SK-N-SH treated with all-trans-retinoic acid at 6 μM for 48 hours (cell line): ENCODE measurements at regions not wholly inside any gene's neighbourhood (a gene's known extent, or its start where the extent isn't known, plus 50 kb on each side); places are given as distances from the start of the nearest gene placed in this dataset.

Experiments used
- ARNTL ChIP-seq: fragments of 450-650 bp; formaldehyde crosslinking; IDR thresholded peaks from 2 replicates; pipeline ENCODE4 v1.5.0; 2020; ENCODE audit warnings: low read depth, mild to moderate bottlenecking, moderate library complexity, borderline replicate concordance
- BACH2 ChIP-seq: fragments of 250-450 bp; sonication (Bioruptor Pico); IDR thresholded peaks from 2 replicates; pipeline ENCODE4 v1.9.0; 2021; ENCODE audit warnings: mild to moderate bottlenecking, borderline replicate concordance
- CREB5 ChIP-seq: fragments of 250-450 bp; sonication (Bioruptor Pico); IDR thresholded peaks from 2 replicates; pipeline ENCODE4 v1.5.1; 2020; ENCODE audit warnings: low read depth, mild to moderate bottlenecking, moderate library complexity
- ESRRG ChIP-seq: fragments of 250-450 bp; sonication (Bioruptor Pico); IDR thresholded peaks from 2 replicates; pipeline ENCODE4 v1.6.1; 2021; ENCODE audit warnings: mild to moderate bottlenecking
- ISL1 ChIP-seq: fragments of 250-450 bp; sonication (Bioruptor Pico); IDR thresholded peaks from 2 replicates; pipeline ENCODE4 v2.1.2; 2022; ENCODE audit warnings: mild to moderate bottlenecking, moderate library complexity
- PATZ1 ChIP-seq: fragments of 250-450 bp; sonication (Bioruptor Pico); IDR thresholded peaks from 2 replicates; pipeline ENCODE4 v1.8.0; 2020; ENCODE audit warnings: mild to moderate bottlenecking, moderate library complexity, borderline replicate concordance
- POU6F1 ChIP-seq: fragments of 250-450 bp; sonication (Bioruptor Pico); IDR thresholded peaks from 2 replicates; pipeline ENCODE4 v1.8.0; 2021; ENCODE audit warnings: low read depth, mild to moderate bottlenecking, moderate library complexity, borderline replicate concordance
- PPARA ChIP-seq: fragments of 250-450 bp; sonication (Bioruptor Pico); IDR thresholded peaks from 2 replicates; pipeline ENCODE4 v1.5.0; 2020; ENCODE audit warnings: mild to moderate bottlenecking, borderline replicate concordance
- ZC3H10 ChIP-seq: fragments of 250-450 bp; sonication (Bioruptor Pico); IDR thresholded peaks from 2 replicates; pipeline ENCODE4 v1.5.1; 2021; ENCODE audit warnings: mild to moderate bottlenecking, moderate library complexity
- ZFP3 ChIP-seq: fragments of 250-450 bp; sonication (Bioruptor Pico); IDR thresholded peaks from 2 replicates; pipeline ENCODE4 v1.5.0; 2020; ENCODE audit warnings: mild to moderate bottlenecking, moderate library complexity
- ZFP30 ChIP-seq: fragments of 450-650 bp; formaldehyde crosslinking; IDR thresholded peaks from 2 replicates; pipeline ENCODE4 v1.5.0; 2022; ENCODE audit warnings: mild to moderate bottlenecking, moderate library complexity
- ZNF70 ChIP-seq: fragments of 450-650 bp; formaldehyde crosslinking; IDR thresholded peaks from 2 replicates; pipeline ENCODE4 v1.5.0; 2020; ENCODE audit warnings: mild to moderate bottlenecking, moderate library complexity
- TF ChIP-seq, protein P1 (sequence below): fragments of 250-450 bp; sonication (Bioruptor Pico); IDR thresholded peaks from 2 replicates; pipeline ENCODE4 v1.5.0; 2020; ENCODE audit warnings: mild to moderate bottlenecking, moderate library complexity

- TF ChIP-seq ESRRG (CRISPR knock-in tag) = no peak
- TF ChIP-seq, protein P1, sequence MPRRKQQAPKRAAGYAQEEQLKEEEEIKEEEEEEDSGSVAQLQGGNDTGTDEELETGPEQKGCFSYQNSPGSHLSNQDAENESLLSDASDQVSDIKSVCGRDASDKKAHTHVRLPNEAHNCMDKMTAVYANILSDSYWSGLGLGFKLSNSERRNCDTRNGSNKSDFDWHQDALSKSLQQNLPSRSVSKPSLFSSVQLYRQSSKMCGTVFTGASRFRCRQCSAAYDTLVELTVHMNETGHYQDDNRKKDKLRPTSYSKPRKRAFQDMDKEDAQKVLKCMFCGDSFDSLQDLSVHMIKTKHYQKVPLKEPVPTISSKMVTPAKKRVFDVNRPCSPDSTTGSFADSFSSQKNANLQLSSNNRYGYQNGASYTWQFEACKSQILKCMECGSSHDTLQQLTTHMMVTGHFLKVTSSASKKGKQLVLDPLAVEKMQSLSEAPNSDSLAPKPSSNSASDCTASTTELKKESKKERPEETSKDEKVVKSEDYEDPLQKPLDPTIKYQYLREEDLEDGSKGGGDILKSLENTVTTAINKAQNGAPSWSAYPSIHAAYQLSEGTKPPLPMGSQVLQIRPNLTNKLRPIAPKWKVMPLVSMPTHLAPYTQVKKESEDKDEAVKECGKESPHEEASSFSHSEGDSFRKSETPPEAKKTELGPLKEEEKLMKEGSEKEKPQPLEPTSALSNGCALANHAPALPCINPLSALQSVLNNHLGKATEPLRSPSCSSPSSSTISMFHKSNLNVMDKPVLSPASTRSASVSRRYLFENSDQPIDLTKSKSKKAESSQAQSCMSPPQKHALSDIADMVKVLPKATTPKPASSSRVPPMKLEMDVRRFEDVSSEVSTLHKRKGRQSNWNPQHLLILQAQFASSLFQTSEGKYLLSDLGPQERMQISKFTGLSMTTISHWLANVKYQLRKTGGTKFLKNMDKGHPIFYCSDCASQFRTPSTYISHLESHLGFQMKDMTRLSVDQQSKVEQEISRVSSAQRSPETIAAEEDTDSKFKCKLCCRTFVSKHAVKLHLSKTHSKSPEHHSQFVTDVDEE (CRISPR knock-in tag) = no peak
- TF ChIP-seq ZFP30 = no peak
- no peak for TF ChIP-seq ZC3H10 (CRISPR knock-in tag)
- no peak for TF ChIP-seq POU6F1 (CRISPR knock-in tag)
- TF ChIP-seq ZNF70 (CRISPR knock-in tag) = no peak
- TF ChIP-seq PPARA (CRISPR knock-in tag) = no peak
- TF ChIP-seq ARNTL (CRISPR knock-in tag) = no peak
- no peak for TF ChIP-seq PATZ1 (CRISPR knock-in tag)
- TF ChIP-seq ZFP3 (CRISPR knock-in tag) = no peak
- TF ChIP-seq ISL1 = no peak
- no peak for TF ChIP-seq BACH2 (CRISPR knock-in tag)
- TF ChIP-seq CREB5 (CRISPR knock-in tag) = no peak
These were observed 537.9 kb downstream of the EPHA4 start for GRCh38 chr2:221034026-221034701.
